GM06990 (cell line): ENCODE measurements at regions not wholly inside any gene's neighbourhood (a gene's known extent, or its start where the extent isn't known, plus 50 kb on each side); places are given as distances from the start of the nearest gene placed in this dataset.

ENCODE experiments used
- DNase-seq: peaks from one replicate; pipeline ENCODE4 v3.0.0-alpha.2; 2011; ENCODE audit not compliant: insufficient read length; ENCODE audit errors: extremely low read depth
- H3K27me3 ChIP-seq: replicated peaks from 2 replicates; pipeline ENCODE4 v1.6.0; 2011; ENCODE audit warnings: low read length; ENCODE audit not compliant: control insufficient read depth, insufficient read depth
- H3K36me3 ChIP-seq: 2 replicates; pipeline ENCODE4 v1.5.1; 2011; ENCODE audit warnings: low read length; ENCODE audit not compliant: control insufficient read depth, insufficient read depth
- H3K4me3 ChIP-seq: replicated peaks from 2 replicates; pipeline ENCODE4 v1.5.1; 2011; ENCODE audit warnings: low read depth, mild to moderate bottlenecking, control low read depth, low read length
- TF ChIP-seq, protein P1 (sequence below): IDR thresholded peaks from 2 replicates; pipeline ENCODE4 v1.5.1; 2011; ENCODE audit warnings: low read length, control low read depth, mild to moderate bottlenecking, inconsistent platforms; ENCODE audit not compliant: insufficient read depth, poor library complexity, severe bottlenecking

DNA sequence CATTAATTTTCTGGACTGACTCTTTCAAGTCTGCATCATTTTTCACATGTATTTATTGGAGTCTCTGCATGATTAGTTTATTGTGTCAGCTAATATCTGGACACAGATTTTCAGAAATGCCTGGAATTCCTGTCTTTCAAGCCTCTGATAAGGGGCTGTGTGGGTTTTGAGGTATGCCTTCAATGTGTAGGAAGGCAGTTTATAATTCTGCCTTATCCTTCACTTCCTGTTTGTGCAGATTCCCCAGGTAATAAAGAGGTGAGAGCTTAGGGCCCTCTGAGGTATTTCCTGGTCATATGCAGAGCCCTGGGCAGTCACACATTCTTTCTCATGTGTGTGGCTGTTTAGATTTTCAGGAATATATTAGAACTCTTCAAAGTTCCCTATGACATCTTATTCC, 79.4 kb upstream of the PRKCQ start:
- TF ChIP-seq, protein P1, sequence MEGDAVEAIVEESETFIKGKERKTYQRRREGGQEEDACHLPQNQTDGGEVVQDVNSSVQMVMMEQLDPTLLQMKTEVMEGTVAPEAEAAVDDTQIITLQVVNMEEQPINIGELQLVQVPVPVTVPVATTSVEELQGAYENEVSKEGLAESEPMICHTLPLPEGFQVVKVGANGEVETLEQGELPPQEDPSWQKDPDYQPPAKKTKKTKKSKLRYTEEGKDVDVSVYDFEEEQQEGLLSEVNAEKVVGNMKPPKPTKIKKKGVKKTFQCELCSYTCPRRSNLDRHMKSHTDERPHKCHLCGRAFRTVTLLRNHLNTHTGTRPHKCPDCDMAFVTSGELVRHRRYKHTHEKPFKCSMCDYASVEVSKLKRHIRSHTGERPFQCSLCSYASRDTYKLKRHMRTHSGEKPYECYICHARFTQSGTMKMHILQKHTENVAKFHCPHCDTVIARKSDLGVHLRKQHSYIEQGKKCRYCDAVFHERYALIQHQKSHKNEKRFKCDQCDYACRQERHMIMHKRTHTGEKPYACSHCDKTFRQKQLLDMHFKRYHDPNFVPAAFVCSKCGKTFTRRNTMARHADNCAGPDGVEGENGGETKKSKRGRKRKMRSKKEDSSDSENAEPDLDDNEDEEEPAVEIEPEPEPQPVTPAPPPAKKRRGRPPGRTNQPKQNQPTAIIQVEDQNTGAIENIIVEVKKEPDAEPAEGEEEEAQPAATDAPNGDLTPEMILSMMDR, result no peak
- DNase-seq, result no peak
- no peaks in the 10 kb centered on the region for H3K36me3 ChIP-seq
- H3K27me3 ChIP-seq, result 0 out of 2 replicates have a peak, but pooled peaks cover 1% of the 10 kb centered on the region
- H3K4me3 ChIP-seq, result no peak overlapping the region

DNA sequence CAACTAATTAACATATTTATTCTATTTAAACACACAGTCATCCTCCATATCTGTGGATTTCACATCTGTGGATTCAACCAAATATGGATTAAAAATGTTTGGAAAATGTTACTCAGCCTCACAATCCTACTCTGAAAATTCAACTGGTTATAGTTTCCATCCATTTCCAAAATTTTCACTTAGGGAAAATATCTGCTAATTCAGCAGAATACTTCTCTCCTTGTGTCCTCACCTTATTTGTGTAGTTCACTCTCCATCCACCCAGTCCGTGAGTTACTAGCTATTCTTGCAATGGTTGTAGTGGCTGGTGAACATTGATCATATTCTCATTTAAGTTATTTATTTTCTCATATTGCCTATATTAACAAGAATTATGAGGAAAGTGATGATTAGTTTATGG, 77.6 kb upstream of the PRKCQ start:
- TF ChIP-seq, protein P1, result no peak
- H3K36me3 ChIP-seq, result no peaks in the 10 kb centered on the region
- DNase-seq, result no peak
- H3K27me3 ChIP-seq, result 0 out of 2 replicates have a peak, but pooled peaks cover 1% of the 10 kb centered on the region
- no peak overlapping the region for H3K4me3 ChIP-seq

DNA sequence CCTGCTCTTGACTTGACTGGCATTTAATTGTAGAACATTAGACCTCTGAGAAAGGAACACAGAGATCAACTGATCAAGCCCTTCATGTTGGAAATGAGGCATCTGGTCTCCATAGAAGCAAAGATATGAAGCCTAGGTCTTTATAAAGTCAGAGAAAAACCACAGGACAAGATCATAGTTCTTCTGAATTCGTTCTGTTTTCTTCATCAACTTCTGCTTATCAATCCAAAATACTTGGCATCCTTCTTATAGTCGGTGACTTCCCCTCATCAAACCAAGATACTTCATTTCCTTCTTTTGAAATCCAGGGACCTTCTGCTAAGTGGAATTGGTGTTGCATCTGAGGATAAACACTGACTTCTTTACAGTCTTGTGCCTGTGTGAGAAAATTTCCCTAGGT, 77.1 kb upstream of the PRKCQ start:
- DNase-seq, result no peak
- no peaks in the 10 kb centered on the region for H3K36me3 ChIP-seq
- no peak overlapping the region for H3K4me3 ChIP-seq
- TF ChIP-seq, protein P1, result no peak
- H3K27me3 ChIP-seq, result 0 out of 2 replicates have a peak, but pooled peaks cover 1% of the 10 kb centered on the region

DNA sequence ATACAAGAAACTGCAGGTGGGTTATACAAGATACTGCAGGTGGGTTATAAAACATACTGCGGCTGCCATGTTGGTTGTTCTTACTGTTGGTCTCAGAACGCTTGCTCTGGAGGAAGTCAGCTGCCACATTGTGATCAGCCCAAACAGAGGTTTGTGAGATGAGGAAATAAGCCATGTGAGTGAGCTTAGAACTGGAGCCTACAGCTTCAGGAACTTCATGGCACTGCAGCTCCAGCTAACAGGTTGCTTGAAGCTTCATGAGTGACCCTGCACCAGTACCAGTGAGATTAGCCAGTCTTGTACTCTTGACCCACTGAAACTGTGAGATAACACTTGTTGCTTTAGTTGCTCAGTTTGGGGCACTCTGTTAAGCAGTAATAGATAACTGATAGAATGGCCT, 74.5 kb upstream of the PRKCQ start:
- TF ChIP-seq, protein P1, result no peak
- DNase-seq, result no peak
- Histone ChIP-seq H3K27me3 (0 out of 2 replicates have a peak, but pooled peaks cover 1% of the 10 kb centered on the region), H3K36me3 (no peaks in the 10 kb centered on the region), H3K4me3 (no peak overlapping the region)

DNA sequence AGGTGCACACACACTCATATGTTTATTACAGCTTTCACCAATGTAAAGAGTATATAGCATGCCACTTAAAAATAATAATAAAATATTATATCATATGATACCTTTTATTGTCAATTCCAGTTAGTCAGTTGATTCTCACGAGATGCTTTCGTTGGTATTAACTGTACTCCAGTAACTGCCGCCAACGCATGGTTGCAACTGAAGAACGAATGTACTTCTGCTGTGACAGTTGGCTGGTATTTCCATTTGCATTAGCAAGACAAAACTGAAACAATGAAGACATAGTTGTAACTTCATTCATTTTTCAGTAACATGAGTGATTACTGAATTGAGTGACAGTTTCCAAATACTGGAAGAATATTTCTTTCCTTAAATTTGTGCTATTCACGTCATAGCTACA, 70.5 kb upstream of the PRKCQ start:
- Histone ChIP-seq H3K27me3 (peaks cover 3% of the 10 kb centered on the region; the same call in 1 of the 2 replicates), H3K4me3 (no peak overlapping the region), H3K36me3 (no peaks in the 10 kb centered on the region)
- no peak for DNase-seq
- TF ChIP-seq, protein P1, result no peak

DNA sequence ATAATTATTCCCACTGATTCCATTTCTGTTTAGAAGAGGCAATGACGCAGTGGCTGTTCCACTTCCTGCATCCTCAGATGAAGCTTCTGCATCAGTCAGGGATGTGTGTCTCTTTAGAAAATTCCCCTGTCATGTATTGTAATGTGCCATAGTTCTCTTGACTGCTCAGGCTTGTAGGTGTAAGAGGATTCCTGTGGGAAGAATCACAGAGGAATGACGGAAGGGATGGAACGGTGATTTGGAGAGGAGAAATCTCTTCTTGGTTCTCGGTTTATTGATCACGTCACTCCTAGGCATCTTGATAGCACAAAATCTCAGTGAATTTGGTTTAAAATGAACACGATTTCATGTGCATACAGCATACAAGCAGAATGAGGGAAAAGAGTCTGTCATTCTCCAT, 69.8 kb upstream of the PRKCQ start:
- H3K27me3 ChIP-seq, result peaks cover 3% of the 10 kb centered on the region; the same call in 1 of the 2 replicates
- no peak overlapping the region for H3K4me3 ChIP-seq
- DNase-seq, result no peak
- TF ChIP-seq, protein P1, result no peak
- no peaks in the 10 kb centered on the region for H3K36me3 ChIP-seq
